OCI-LY3 (cell line): ENCODE measurements at regions not wholly inside any gene's neighbourhood (a gene's known extent, or its start where the extent isn't known, plus 50 kb on each side); places are given as distances from the start of the nearest gene placed in this dataset.

Experiments
- EZH2phosphoT487 ChIP-seq: fragments of 200-600 bp; shearing (Covaris generic); IDR thresholded peaks from 2 replicates; pipeline ENCODE4 v1.6.1; 2018; ENCODE audit warnings: antibody characterized with exemption, mixed run types, low read depth
- TF ChIP-seq, protein P1 (sequence below): fragments of 200-600, 300-600 bp; sonication (generic); IDR thresholded peaks from 2 replicates; pipeline ENCODE4 v1.5.1; 2014; ENCODE audit warnings: antibody characterized with exemption, low read length, low read depth

DNA sequence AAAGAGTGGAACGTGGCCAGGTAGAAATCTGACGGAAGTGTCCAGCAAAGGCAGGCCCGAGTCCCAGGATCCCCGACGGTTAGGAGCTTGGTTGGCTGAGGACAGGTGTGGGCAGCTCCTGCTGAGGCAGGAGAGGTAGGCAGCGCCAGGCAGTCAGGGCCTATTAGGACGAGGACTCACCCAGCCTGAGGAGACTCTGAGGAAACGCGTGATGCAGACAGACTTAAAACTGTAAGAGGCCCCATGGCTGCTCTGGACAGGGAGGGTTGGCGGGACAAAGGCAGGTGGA lies 255.7 kb upstream of the SFSWAP start:
- TF ChIP-seq, protein P1, sequence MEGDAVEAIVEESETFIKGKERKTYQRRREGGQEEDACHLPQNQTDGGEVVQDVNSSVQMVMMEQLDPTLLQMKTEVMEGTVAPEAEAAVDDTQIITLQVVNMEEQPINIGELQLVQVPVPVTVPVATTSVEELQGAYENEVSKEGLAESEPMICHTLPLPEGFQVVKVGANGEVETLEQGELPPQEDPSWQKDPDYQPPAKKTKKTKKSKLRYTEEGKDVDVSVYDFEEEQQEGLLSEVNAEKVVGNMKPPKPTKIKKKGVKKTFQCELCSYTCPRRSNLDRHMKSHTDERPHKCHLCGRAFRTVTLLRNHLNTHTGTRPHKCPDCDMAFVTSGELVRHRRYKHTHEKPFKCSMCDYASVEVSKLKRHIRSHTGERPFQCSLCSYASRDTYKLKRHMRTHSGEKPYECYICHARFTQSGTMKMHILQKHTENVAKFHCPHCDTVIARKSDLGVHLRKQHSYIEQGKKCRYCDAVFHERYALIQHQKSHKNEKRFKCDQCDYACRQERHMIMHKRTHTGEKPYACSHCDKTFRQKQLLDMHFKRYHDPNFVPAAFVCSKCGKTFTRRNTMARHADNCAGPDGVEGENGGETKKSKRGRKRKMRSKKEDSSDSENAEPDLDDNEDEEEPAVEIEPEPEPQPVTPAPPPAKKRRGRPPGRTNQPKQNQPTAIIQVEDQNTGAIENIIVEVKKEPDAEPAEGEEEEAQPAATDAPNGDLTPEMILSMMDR, result no peak
- no peak for TF ChIP-seq EZH2phosphoT487
